Effector CD8-positive, alpha-beta T cell (primary cell): ENCODE measurements at regions not wholly inside any gene's neighbourhood (a gene's known extent, or its start where the extent isn't known, plus 50 kb on each side); places are given as distances from the start of the nearest gene placed in this dataset.
"Not testable (repeated sequence)": the region's sequence is repeated elsewhere in the genome, so short reads cannot be mapped to it uniquely, and the experiment has no call there.

Source experiments
- DNase-seq: peaks from one replicate; lab custom pipeline; 2025; lab: John Stamatoyannopoulos, UW

- no peak for DNase-seq
These were observed 62.1 kb upstream of the TEKT1 start for GRCh38 chr17:6893382-6894205.

GRCh38 chr17:6894206-6894528 is 62.6 kb upstream of the TEKT1 start:
- no peak for DNase-seq

GRCh38 chr17:6901086-6901485 is 69.6 kb upstream of the TEKT1 start:
- DNase-seq = no peak

- no peak for DNase-seq
These were observed 71.9 kb upstream of the TEKT1 start for GRCh38 chr17:6903326-6903900.

- DNase-seq = no peak
These were observed 77.3 kb upstream of the TEKT1 start for GRCh38 chr17:6908807-6909206.

GRCh38 chr17:6910987-6911603 is 79.6 kb upstream of the TEKT1 start:
- no peak for DNase-seq

GRCh38 chr17:6912110-6913051 is 80.9 kb upstream of the TEKT1 start:
- DNase-seq = no peak

- peak; percentile 77 for DNase-seq
These were observed 82.0 kb upstream of the ALOX12 start for GRCh38 chr17:6913608-6914443.

GRCh38 chr17:6914711-6915110 is 81.1 kb upstream of the ALOX12 start:
- no peak for DNase-seq

- no peak for DNase-seq
These were observed 80.2 kb upstream of the ALOX12 start for GRCh38 chr17:6915620-6916019.

- no peak for DNase-seq
These were observed 76.7 kb upstream of the ALOX12 start for GRCh38 chr17:6919158-6919557.

- DNase-seq = no peak
These were observed 72.5 kb upstream of the ALOX12 start for GRCh38 chr17:6923385-6923784.

- DNase-seq = no peak
These were observed 71.6 kb upstream of the ALOX12 start for GRCh38 chr17:6924208-6924607.

- DNase-seq = no peak
These were observed 69.2 kb upstream of the ALOX12 start for GRCh38 chr17:6926667-6927066.

GRCh38 chr17:6927290-6928126 is 68.3 kb upstream of the ALOX12 start:
- no peak for DNase-seq

- no peak for DNase-seq
These were observed 67.7 kb upstream of the ALOX12 start for GRCh38 chr17:6928193-6928592.

- DNase-seq = no peak
These were observed 65.1 kb upstream of the ALOX12 start for GRCh38 chr17:6930749-6931148.

GRCh38 chr17:6934544-6934943 is 61.3 kb upstream of the ALOX12 start:
- not testable (repeated sequence) for DNase-seq

GRCh38 chr17:6936370-6937028 is 59.4 kb upstream of the ALOX12 start:
- DNase-seq = no peak

GRCh38 chr17:6938637-6939036 is 57.2 kb upstream of the ALOX12 start:
- DNase-seq = no peak
